ENCODE measurements at regions not wholly inside any gene's neighbourhood (a gene's known extent, or its start where the extent isn't known, plus 50 kb on each side); places are given as distances from the start of the nearest gene placed in this dataset.
"Not testable (repeated sequence)": the region's sequence is repeated elsewhere in the genome, so short reads cannot be mapped to it uniquely, and the experiment has no call there.

DNA sequence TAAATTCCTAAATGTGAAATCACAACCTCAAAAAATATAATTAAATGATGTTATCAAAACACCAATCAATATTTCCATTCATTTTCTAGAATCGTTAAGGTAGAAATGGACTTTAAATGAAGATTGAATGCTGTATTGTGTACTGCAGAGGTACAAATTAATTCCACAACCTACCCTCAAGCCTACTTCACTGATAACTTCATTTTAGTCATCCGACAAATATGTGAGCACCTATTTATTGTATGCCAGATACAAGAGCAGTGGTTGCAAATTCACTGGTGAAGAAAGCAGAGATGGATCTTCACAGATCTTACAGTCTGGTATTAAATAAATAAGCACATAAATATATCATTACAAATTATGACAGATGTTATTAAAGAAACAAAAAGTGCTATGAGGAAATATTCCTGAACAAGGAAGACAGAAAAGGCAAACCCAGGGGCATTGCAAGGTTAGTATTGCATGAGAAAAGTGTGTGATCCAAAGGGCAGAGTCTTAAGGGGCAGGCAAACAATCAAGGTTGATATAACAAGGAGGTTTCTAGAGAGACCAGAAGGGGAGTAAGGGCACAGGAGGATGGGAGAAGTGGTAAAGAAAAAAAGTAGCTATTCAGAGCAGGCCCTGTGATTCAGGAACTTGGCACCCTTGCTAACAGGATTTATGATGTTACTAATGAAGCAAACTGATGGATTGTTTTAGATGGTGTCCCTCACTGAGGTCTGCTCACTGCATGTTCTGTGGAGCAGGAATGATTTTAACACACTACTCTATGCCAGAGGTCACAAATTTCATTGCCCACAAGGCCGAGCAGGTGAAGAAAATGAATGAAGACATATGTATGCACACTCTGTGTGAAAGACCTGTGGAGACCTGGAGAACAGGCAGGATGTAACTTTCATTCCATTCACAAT, 128.0 kb upstream of the CCDC150 start:
- Histone ChIP-seq H3K27me3 (ENCODE audit: control insufficient read depth, insufficient read depth, low read length) (no peaks in the 10 kb centered on the region), H3K36me3 (replicated peaks; ENCODE audit: control insufficient read depth, insufficient read depth, low read length) (no peaks in the 10 kb centered on the region), H3K4me3 (ENCODE audit: insufficient read depth, low read depth, low read length) (no peak overlapping the region)
- no peak for DNase-seq

DNA sequence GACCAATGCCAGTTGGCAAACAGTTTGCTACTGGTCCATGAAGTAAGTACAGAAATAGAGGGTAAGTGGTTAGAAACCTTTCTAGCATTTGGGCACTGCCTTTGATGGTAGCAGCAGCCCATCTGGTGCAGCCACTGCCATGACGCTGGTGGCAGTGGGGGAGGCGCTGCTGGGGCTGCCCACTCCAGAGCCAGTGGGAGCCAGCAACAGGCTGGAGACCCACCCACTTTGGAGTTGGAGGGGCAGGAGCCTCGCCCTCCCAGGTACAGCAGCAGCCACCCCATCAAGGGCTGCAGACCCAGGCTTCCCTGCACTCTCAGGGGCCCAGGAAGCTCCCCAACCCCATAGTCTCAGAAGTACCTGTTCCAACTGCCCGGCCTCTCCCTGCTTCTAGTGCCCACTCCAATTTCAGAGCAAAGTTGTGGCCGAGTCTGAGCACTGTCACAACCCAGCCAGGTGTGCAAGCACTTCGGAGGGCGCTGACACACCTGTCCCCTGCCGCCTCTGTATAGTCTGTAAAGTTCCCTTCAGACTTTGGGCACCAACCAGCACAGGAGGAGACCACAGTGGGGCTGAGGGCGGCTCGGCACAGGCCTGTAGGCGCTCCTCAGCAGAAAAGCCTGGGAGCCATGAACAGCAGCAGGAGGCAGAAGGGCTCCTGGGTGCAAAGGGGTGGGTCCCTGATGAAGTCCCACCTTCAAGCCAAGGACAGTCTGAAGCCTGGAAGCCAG, 125.6 kb upstream of the CCDC150 start:
- Histone ChIP-seq H3K36me3 (replicated peaks; ENCODE audit: control insufficient read depth, insufficient read depth, low read length) (no peaks in the 10 kb centered on the region), H3K4me3 (ENCODE audit: insufficient read depth, low read depth, low read length) (no peak overlapping the region), H3K27me3 (ENCODE audit: control insufficient read depth, insufficient read depth, low read length) (no peaks in the 10 kb centered on the region)
- DNase-seq = no peak

DNA sequence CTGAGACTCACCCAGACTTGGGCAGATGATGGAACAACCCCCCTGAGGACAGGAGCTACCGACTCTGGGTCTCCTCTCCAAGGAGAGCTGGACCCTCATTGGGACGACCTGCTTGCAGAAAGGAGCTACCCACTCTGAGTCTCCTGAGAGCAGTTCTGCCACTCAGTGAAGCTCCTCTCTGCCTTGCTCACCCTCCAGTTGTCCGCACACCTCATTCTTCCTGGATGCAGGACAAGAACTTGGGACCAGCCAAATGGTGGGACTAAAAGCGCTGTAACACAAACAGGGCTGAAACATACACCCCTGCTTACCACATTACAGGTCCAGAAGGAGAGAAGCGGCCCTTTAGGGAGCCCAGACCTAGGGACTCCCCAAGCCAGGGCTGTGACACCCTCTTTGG, 124.9 kb upstream of the CCDC150 start:
- H3K4me3 ChIP-seq (ENCODE audit: insufficient read depth, low read depth, low read length) = no peak overlapping the region
- DNase-seq = no peak
- H3K36me3 ChIP-seq (replicated peaks; ENCODE audit: control insufficient read depth, insufficient read depth, low read length) = no peaks in the 10 kb centered on the region
- no peaks in the 10 kb centered on the region for H3K27me3 ChIP-seq (ENCODE audit: control insufficient read depth, insufficient read depth, low read length)

DNA sequence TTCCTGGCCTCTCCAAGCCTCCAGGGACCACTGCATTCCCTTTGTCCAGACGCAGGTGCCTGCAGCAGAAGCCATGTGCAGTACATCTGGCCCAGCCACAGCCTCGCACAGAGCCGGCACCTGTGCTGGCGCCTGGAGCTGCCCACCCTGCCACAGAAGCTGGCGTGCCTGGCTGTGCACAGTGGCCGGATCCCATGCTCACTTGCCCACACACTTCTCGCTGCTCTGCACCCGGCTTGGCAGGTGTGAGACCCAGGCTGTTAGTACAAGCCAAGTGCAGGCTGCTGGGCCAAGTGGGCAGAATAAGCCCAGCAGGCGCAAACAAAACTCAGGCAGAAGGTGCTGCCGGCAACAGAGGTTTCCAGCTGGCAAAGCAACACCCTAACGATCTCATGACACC, 124.5 kb upstream of the CCDC150 start:
- no peak overlapping the region for H3K4me3 ChIP-seq (ENCODE audit: insufficient read depth, low read depth, low read length)
- no peak for DNase-seq
- no peaks in the 10 kb centered on the region for H3K36me3 ChIP-seq (replicated peaks; ENCODE audit: control insufficient read depth, insufficient read depth, low read length)
- H3K27me3 ChIP-seq (ENCODE audit: control insufficient read depth, insufficient read depth, low read length) = no peaks in the 10 kb centered on the region

DNA sequence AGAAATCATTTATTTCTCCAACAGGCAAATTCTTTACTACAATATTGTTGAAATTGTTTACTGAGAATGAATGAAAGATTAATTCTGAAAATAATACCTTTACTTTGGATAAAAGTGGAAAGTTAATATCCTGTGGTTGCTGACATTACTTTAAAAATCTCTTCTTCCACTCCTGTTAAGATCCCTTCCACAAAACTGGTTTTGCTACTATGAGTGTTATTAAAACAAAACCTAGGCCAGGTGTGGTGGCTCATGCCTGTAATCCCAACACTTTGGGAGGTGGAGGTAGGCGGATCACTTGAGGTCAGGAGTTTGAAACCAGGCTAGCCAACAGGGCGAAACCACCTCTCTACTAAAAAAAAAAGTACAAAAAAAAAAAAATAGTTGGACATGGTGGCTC, 123.9 kb upstream of the CCDC150 start:
- Histone ChIP-seq H3K27me3 (ENCODE audit: control insufficient read depth, insufficient read depth, low read length) (no peaks in the 10 kb centered on the region), H3K36me3 (replicated peaks; ENCODE audit: control insufficient read depth, insufficient read depth, low read length) (no peaks in the 10 kb centered on the region), H3K4me3 (ENCODE audit: insufficient read depth, low read depth, low read length) (no peak overlapping the region)
- DNase-seq = no peak

DNA sequence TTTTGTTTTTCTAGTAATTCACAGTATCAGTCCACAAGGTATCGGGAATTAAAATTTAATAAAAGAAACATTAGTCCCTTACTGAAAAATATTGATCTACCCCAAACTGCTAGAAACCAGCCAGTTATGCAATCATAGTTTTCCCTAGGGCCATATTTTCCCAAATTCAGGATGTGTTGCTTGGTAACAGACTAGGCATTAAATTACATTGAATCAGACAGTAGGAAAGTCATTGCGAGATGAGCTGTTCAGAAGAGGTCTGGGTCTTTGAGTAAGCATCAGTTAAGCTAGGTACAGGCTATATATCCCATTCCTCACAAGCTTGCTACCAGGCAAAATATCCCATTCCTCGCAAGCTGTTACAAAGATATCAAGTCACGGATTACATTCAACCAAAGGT, 123.0 kb upstream of the CCDC150 start:
- no peak overlapping the region for H3K4me3 ChIP-seq (ENCODE audit: insufficient read depth, low read depth, low read length)
- no peaks in the 10 kb centered on the region for H3K27me3 ChIP-seq (ENCODE audit: control insufficient read depth, insufficient read depth, low read length)
- no peak for DNase-seq
- no peaks in the 10 kb centered on the region for H3K36me3 ChIP-seq (replicated peaks; ENCODE audit: control insufficient read depth, insufficient read depth, low read length)

DNA sequence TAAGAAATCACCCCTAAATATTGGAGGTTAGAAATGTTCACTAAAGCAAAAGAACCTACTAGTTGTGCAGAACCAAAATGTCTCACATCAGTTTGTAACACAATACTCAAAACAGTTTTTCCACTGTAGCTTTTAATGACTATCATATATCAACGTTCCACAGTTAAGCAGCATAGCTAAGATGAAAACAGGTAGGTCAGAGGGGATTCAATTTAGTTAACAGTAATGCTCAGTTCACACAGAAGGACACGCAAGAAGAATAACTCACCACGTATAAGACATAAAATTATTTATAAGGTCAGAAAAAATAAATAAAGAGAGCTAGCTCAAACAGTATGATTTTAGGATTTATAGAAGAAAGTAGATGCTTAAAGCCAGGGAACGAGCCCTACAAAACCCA, 118.9 kb upstream of the CCDC150 start:
- Histone ChIP-seq H3K4me3 (ENCODE audit: insufficient read depth, low read depth, low read length) (no peak overlapping the region), H3K36me3 (replicated peaks; ENCODE audit: control insufficient read depth, insufficient read depth, low read length) (no peaks in the 10 kb centered on the region), H3K27me3 (ENCODE audit: control insufficient read depth, insufficient read depth, low read length) (no peaks in the 10 kb centered on the region)
- no peak for DNase-seq

DNA sequence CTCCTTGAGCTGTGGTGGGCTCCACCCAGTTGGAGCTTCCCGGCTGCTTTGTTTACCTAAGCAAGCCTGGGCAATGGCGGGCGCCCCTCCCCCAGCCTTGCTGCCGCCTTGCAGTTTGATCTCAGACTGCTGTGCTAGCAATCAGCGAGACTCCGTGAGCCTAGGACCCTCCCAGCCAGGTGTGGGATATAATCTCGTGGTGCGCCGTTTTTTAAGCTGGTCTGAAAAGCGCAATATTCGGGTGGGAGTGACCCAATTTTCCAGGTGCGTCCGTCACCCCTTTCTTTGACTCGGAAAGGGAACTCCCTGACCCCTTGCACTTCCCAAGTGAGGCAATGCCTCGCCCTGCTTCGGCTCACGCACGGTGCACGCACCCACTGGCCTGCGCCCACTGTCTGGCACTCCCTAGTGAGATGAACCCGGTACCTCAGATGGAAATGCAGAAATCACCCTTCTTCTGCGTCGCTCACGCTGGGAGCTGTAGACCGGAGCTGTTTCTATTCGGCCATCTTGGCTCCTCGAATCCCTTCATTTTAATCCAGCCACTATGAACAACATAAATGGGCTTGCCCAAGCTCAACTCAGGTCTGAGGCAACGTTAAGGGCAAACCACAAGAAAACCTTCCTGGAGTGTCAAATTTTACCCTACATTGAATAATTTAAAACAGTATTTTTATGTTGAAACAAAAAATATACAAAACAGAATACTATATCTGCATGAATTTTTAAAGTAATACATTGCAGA, 112.4 kb upstream of the CCDC150 start:
- not testable (repeated sequence) for DNase-seq; H3K36me3 ChIP-seq (replicated peaks; ENCODE audit: control insufficient read depth, insufficient read depth, low read length)
- peak overlapping the region; percentile 24 for H3K4me3 ChIP-seq (ENCODE audit: insufficient read depth, low read depth, low read length)

DNA sequence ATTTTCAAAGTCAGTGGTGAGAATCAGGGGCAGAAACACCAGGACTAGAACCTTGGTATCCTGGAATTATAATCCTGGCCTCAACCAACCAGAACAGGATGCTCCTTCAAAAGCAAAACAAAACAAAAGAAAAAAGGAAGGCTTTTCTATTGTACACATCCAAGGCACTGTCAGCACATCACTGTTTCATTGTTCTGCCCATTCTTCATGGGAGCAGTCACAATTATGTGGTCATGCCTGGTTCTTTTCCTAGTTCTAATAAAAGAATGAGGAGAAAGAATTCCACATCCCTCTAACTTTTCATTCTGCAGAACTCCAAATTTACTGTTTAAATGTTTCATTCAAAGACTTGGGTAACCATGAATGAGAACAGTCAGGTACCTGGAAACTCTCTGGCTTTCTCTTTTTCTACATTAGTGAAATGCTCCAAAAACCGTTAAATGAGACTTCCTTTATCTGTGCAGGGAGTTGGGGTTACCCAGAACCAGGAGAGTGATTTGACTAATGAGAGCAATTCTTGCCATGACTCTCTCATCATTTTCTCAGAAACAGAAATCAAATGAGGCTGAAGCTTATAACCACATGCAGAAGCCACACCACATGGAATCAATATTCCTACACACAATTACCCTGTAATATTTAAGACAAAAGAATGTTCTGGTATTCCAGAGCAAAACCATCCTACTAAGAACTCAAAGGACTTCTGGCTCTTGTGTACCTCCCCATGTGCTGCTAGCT, 110.9 kb upstream of the CCDC150 start:
- DNase-seq = no peak
- H3K27me3 ChIP-seq (ENCODE audit: control insufficient read depth, insufficient read depth, low read length) = no peaks in the 10 kb centered on the region
- H3K36me3 ChIP-seq (replicated peaks; ENCODE audit: control insufficient read depth, insufficient read depth, low read length) = no peaks in the 10 kb centered on the region
- no peak overlapping the region for H3K4me3 ChIP-seq (ENCODE audit: insufficient read depth, low read depth, low read length)

More for the DNA sequence above, 112.4 kb upstream of the CCDC150 start:
- not testable (repeated sequence) for H3K27me3 ChIP-seq (ENCODE audit: control insufficient read depth, insufficient read depth, low read length)

DNA sequence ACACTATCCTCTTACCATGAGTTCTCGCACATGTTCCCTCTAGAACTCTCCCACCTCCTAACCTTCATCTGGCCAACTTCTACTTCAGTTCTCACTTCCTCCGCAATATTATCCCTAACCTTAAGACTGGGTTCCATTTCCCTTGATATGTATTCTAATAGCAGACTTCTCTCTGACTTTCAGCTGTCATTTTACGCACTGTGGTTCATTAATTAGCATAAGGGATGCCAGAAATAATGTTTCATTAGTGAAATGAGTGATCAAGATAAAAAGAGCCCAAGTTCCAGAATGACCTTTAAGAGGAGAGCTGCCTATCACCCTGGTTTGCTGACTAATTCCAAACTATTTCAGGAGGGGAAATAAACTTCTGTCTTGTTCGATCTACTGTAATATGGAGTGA, 108.6 kb upstream of the CCDC150 start:
- no peak for DNase-seq
- Histone ChIP-seq H3K27me3 (ENCODE audit: control insufficient read depth, insufficient read depth, low read length) (no peaks in the 10 kb centered on the region), H3K36me3 (replicated peaks; ENCODE audit: control insufficient read depth, insufficient read depth, low read length) (no peaks in the 10 kb centered on the region), H3K4me3 (ENCODE audit: insufficient read depth, low read depth, low read length) (no peak overlapping the region)

DNA sequence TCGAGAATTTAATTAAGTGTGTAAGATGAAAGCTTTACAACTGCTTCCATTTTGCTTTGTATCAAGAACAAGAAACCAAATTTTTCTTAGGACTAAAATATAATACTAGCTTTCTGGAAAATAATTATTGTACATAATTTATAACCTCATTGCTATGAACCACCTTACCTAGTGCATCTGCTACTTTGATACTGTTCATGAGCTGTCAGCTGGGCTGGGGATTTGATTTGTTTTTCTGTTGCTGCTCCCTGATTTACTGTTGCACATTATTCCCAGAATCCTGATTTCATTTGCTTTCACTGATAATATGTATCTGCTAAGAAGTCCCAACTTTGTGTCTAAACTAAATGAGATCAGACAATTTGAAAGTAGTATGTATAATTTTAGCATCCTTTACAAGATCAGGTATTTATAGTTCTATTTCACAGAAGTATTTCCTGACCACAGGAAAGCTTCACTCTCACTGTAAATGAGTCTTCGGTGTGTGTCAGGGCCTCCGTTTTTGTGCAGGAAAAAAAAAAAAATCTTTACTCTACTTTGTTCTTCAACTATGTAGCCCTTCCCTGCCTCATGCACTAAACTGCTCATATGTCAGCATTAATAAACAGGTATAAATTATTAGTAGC, 105.6 kb upstream of the CCDC150 start:
- DNase-seq = no peak
- Histone ChIP-seq H3K4me3 (ENCODE audit: insufficient read depth, low read depth, low read length) (no peak overlapping the region), H3K36me3 (replicated peaks; ENCODE audit: control insufficient read depth, insufficient read depth, low read length) (no peaks in the 10 kb centered on the region), H3K27me3 (ENCODE audit: control insufficient read depth, insufficient read depth, low read length) (no peaks in the 10 kb centered on the region)

DNA sequence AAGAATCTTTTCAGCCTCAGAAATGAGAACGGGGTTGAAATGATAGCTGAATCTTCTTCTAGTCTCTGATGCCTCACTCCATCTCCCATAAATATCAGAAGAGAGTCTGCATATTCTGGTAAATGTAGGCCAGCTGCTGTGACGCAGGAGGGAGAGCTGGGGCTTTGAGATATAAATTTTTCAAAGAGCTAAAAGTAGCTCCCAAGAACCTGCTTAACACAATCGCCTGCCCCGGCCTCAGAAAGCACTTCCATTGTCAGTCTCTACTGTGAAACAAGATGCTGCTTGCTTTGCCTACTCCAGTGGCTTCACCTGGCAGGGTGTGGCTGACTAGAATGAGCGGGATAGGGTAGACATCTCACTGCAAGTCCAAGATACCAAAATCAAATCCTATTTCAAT, 105.0 kb upstream of the CCDC150 start:
- no peak for DNase-seq
- Histone ChIP-seq H3K4me3 (ENCODE audit: insufficient read depth, low read depth, low read length) (no peak overlapping the region), H3K36me3 (replicated peaks; ENCODE audit: control insufficient read depth, insufficient read depth, low read length) (no peaks in the 10 kb centered on the region), H3K27me3 (ENCODE audit: control insufficient read depth, insufficient read depth, low read length) (no peaks in the 10 kb centered on the region)

DNA sequence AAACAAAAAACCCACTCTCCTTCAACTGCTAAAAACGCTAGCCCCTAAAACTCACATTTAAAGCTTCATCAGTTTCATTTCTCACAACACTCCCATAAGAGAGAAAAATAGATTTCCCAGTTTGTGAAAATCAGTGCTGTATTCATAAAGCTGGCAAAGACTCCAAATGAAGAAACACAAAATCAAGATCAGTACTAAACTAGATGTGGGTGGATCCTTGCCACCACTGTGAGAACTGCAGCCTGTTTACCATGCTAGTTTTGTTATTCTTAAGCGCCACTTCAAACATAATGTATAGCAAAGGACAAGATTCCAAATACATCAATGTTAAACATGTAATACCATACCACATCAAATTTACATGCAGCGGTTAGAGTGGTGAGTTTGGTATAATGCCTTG, 104.5 kb upstream of the CCDC150 start:
- no peak for DNase-seq
- H3K27me3 ChIP-seq (ENCODE audit: control insufficient read depth, insufficient read depth, low read length) = no peaks in the 10 kb centered on the region
- H3K4me3 ChIP-seq (ENCODE audit: insufficient read depth, low read depth, low read length) = no peak overlapping the region
- no peaks in the 10 kb centered on the region for H3K36me3 ChIP-seq (replicated peaks; ENCODE audit: control insufficient read depth, insufficient read depth, low read length)

DNA sequence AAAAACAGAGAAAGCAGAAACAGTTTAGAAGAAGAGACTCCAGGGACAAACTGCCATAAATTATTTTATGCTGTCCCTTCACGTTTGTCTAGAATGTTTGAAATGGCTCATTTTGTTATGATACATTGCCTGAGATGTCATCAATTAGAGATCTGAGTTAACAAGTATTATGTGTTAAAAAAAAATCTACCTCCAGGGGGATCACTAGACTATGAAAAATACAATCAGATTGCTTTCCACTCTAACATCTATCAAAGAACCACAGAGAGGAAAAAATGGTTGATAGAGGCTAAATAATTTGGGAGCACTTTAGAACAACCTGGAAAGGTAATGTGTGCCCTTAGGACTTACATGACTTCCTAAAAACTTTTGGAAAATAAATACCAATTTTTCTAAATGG, 103.8 kb upstream of the CCDC150 start:
- H3K4me3 ChIP-seq (ENCODE audit: insufficient read depth, low read depth, low read length) = no peak overlapping the region
- H3K27me3 ChIP-seq (ENCODE audit: control insufficient read depth, insufficient read depth, low read length) = no peaks in the 10 kb centered on the region
- no peaks in the 10 kb centered on the region for H3K36me3 ChIP-seq (replicated peaks; ENCODE audit: control insufficient read depth, insufficient read depth, low read length)
- no peak for DNase-seq
